Tibial nerve (tissue), 3 donors: ENCODE measurements at regions not wholly inside any gene's neighbourhood (a gene's known extent, or its start where the extent isn't known, plus 50 kb on each side); places are given as distances from the start of the nearest gene placed in this dataset.

Experiments
- CTCF ChIP-seq, 5 experiments: fragments of 200-600 bp in 3 of 5; fragments of 450-650 bp in 2 of 5; sonication (generic) in 3 of 5; IDR thresholded peaks; one replicate each; pipeline ENCODE4 v1.5.1; 2016 to 2019; ENCODE audit warnings: antibody characterized with exemption in 5 of 5, mild to moderate bottlenecking in 3 of 5, moderate library complexity in 2 of 5
- POLR2A ChIP-seq, 2 donors: fragments of 450-650 bp; IDR thresholded peaks; one replicate each; pipeline ENCODE4 v1.6.1; 2017; ENCODE audit warnings: antibody characterized with exemption in 2 of 2, mild to moderate bottlenecking in 2 of 2, moderate library complexity in 2 of 2

DNA sequence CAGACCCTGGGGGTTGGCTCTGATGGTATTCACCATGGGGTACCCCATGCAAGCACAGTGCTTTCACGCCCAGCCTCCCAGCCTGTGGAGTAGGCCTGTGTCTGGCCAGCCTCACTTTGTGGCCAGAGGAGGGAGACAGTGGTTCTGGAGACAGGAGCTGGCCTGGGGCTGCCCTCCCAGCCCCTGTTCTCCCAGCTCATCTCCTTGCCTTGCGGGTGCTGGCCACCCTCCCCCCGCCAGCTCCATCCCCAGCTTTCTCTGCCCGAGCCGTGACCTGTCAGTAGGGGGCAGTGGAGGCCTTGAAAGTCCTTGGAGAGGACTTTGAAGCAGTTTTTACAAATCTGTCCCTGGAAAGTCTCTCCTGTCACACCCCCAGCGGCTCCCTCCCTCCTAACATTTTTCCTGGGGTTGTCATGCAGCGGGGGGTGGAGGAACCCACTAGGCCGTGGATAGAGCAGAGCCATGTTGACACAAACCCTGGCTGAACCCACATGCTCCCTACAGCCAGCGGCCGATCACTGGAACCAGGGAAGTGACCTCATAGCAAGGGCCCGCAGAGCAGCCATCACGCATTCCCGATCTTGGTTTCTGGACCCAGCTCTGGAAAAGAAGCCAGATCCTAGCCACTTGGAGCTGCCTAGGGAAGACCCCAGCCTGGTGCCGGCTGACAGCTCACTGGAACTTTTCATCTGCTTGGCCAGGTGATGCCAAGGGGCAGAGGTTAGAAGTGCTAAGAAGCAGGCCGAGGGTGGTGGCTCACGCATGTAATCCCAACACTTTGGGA, 289.4 kb downstream of the SEC14L1 start:
- TF ChIP-seq POLR2A (IDR thresholded peaks at IDR 0.05) (no peak), CTCF (IDR thresholded peaks at IDR 0.05) (peak; percentile 76 to 93 (median 79))
